H1 (cell line): ENCODE measurements at regions not wholly inside any gene's neighbourhood (a gene's known extent, or its start where the extent isn't known, plus 50 kb on each side); places are given as distances from the start of the nearest gene placed in this dataset.

Experiments
- BCL11A ChIP-seq, 2 experiments: IDR thresholded peaks; one replicate each; pipeline ENCODE4 v1.6.1; 2011; ENCODE audit warnings: low read depth in 2 of 2, low read length in 2 of 2, mild to moderate bottlenecking in 2 of 2
- PHF8 ChIP-seq: fragments of 200-600 bp; sonication (generic); conservative IDR thresholded peaks from 2 replicates; pipeline ENCODE4 v1.7.1; 2012; ENCODE audit warnings: low read depth, mild to moderate bottlenecking, inconsistent platforms, low read length, moderate library complexity
- POLR2A ChIP-seq, 2 experiments: IDR thresholded peaks; 1 replicate in 1 of 2; 2 replicates in 1 of 2; pipeline ENCODE4 v1.6.1; 2011; ENCODE audit warnings: low read depth in 2 of 2, low read length in 2 of 2, mild to moderate bottlenecking in 2 of 2; ENCODE audit errors: control extremely low read depth in 1 of 2
- RBBP5 ChIP-seq: IDR thresholded peaks from 2 replicates; pipeline ENCODE4 v1.7.1; 2012; ENCODE audit warnings: low read depth, mild to moderate bottlenecking, inconsistent platforms, low read length, moderate library complexity, borderline replicate concordance
- TAF1 ChIP-seq: IDR thresholded peaks from 2 replicates; pipeline ENCODE4 v1.6.1; 2011; ENCODE audit warnings: mild to moderate bottlenecking, low read depth, low read length
- TCF12 ChIP-seq: IDR thresholded peaks from 2 replicates; pipeline ENCODE4 v1.6.1; 2011; ENCODE audit warnings: low read depth, mild to moderate bottlenecking, low read length
- ZNF274 ChIP-seq: IDR thresholded peaks from 2 replicates; pipeline ENCODE4 v1.7.0; 2012; ENCODE audit warnings: low read length, borderline replicate concordance; ENCODE audit errors: extremely low read depth
- TF ChIP-seq, protein P1 (sequence below), 3 experiments: IDR thresholded peaks; 1 replicate in 2 of 3; 2 replicates in 1 of 3; pipeline versions ENCODE4 v1.5.1 to v1.6.1; 2011; ENCODE audit warnings: low read length in 3 of 3, mild to moderate bottlenecking in 3 of 3, inconsistent platforms in 2 of 3, low read depth in 1 of 3, moderate library complexity in 1 of 3; ENCODE audit not compliant: insufficient read depth in 1 of 3; ENCODE audit errors: control extremely low read depth in 1 of 3

GRCh38 chr22:48417225-48418070 lies 1410.2 kb downstream of the BRD1 start:
- TF ChIP-seq PHF8 = no peak
- TF ChIP-seq TAF1 = no peak
- TF ChIP-seq, protein P1, sequence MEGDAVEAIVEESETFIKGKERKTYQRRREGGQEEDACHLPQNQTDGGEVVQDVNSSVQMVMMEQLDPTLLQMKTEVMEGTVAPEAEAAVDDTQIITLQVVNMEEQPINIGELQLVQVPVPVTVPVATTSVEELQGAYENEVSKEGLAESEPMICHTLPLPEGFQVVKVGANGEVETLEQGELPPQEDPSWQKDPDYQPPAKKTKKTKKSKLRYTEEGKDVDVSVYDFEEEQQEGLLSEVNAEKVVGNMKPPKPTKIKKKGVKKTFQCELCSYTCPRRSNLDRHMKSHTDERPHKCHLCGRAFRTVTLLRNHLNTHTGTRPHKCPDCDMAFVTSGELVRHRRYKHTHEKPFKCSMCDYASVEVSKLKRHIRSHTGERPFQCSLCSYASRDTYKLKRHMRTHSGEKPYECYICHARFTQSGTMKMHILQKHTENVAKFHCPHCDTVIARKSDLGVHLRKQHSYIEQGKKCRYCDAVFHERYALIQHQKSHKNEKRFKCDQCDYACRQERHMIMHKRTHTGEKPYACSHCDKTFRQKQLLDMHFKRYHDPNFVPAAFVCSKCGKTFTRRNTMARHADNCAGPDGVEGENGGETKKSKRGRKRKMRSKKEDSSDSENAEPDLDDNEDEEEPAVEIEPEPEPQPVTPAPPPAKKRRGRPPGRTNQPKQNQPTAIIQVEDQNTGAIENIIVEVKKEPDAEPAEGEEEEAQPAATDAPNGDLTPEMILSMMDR (IDR thresholded peaks at IDR 0.05; ENCODE audit: control extremely low read depth in 1 of 3, insufficient read depth in 1 of 3, low read depth in 1 of 3, low read length in 3 of 3) = no peak
- no peak for TF ChIP-seq ZNF274
- no peak for TF ChIP-seq TCF12
- no peak for TF ChIP-seq RBBP5
- no peak for TF ChIP-seq POLR2A (IDR thresholded peaks at IDR 0.05; ENCODE audit: control extremely low read depth in 1 of 2, low read depth in 2 of 2, low read length in 2 of 2)
- TF ChIP-seq BCL11A (IDR thresholded peaks at IDR 0.05; ENCODE audit: low read depth in 2 of 2, low read length in 2 of 2) = no peak
